Activated T-cell treated with anti-CD3 and anti-CD28 coated beads, Interleukin-2, amount 50 U/mL, for 72 hours (primary cell): ENCODE measurements at regions not wholly inside any gene's neighbourhood (a gene's known extent, or its start where the extent isn't known, plus 50 kb on each side); places are given as distances from the start of the nearest gene placed in this dataset.

Source experiments
- ATAC-seq, 2 donors: fragments of 150-1000 bp; cut with Tn5 transposase; replicated peaks in 1 of 2; 2 replicates each; pipeline ENCODE4 v1.10.0; 2021; ENCODE audit warnings: moderate library complexity in 2 of 2, mild to moderate bottlenecking in 1 of 2
- DNase-seq, 2 donors: peaks; one replicate each; pipeline ENCODE4 v3.0.0; 2021 to 2022; ENCODE audit warnings: mixed read lengths in 1 of 2
- H3K27ac Mint-ChIP-seq: one replicate; pipeline ENCODE4 v1.8.0; 2022; ENCODE audit warnings: mild to moderate bottlenecking, moderate library complexity, mixed read lengths
- H3K27me3 Mint-ChIP-seq: one replicate; pipeline ENCODE4 v1.8.0; 2022; ENCODE audit warnings: low read depth, mixed read lengths
- H3K36me3 Mint-ChIP-seq, 2 donors: one replicate each; pipeline ENCODE4 v1.8.0; 2022; ENCODE audit warnings: mixed read lengths in 2 of 2, mild to moderate bottlenecking in 1 of 2; ENCODE audit not compliant: insufficient read depth in 2 of 2
- H3K4me1 Mint-ChIP-seq: one replicate; pipeline ENCODE4 v1.8.0; 2022; ENCODE audit warnings: low read depth, mixed read lengths
- H3K4me3 Mint-ChIP-seq, 2 donors: one replicate each; pipeline ENCODE4 v1.8.0; 2022; ENCODE audit warnings: mild to moderate bottlenecking in 2 of 2, mixed read lengths in 2 of 2, moderate library complexity in 2 of 2
- H3K9me3 Mint-ChIP-seq, 2 donors: one replicate each; pipeline ENCODE4 v1.8.0; 2022; ENCODE audit warnings: mixed read lengths in 2 of 2

DNA sequence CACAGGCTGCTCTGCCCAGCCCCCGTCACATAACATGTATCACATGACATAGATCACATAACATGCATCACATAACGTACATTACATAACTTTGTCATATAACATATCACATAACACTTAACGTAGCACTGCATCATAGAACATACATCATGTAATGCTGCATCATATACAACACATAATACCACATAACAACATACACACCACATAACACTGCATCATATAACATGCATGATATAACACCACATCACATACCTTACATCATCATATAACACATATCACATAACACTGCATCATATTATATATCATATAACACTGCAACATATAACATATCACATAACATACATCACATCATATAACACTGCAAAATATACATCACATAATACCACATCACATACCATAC is 83.8 kb downstream of the AXIN2 start:
- Mint-ChIP-seq H3K27ac (no peak overlapping the region), H3K4me3 (no peak overlapping the region), H3K27me3 (peaks cover 6% of the 10 kb centered on the region), H3K36me3 (no peaks in the 10 kb centered on the region), H3K9me3 (peaks cover 0 to 1% of the 10 kb centered on the region in 2 donors), H3K4me1 (no peaks in the 10 kb centered on the region)
- ATAC-seq (no peak), DNase-seq (no peak)

DNA sequence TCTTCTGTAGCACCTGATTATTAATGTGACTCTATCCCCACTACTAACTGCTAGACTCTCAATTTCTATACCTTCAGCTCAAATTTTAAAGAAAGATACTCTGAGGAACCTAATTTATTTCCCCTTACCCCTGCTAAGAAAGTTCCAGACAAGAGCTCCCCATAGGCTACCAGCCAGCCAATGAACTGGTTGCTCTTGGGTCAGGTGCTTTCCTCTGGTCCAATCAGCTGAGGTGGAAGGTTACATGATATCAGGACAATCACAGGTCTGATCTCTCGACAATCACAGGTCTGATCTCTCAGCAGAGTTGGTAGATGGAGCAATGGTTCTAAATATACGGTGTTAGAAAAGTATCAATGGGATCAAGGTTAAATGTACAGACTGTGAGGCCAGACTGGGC is 86.8 kb downstream of the AXIN2 start:
- DNase-seq (no peak), ATAC-seq (no peak)

DNA sequence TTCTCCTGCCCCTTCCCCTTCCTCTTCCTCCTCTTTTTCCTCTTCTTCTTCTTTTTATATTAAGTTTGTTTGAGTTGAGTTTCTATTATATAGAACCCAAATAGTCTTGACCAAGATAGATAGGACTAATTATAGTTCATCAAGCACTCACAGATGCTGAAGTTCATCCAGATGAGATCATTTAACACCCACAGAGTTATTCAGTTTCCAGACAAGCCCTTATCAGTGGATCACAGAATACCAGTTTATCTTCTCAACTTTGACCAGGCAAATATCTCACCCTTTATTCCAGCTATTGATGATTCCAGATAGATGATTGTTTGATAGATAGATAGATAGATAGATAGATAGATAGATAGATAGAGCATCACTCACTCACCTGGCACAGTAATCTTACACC is 87.5 kb downstream of the AXIN2 start:
- no peaks in the 10 kb centered on the region for H3K36me3 Mint-ChIP-seq
- no peaks in the 10 kb centered on the region for H3K4me1 Mint-ChIP-seq
- DNase-seq: no peak
- H3K27me3 Mint-ChIP-seq: peaks cover 6% of the 10 kb centered on the region
- H3K27ac Mint-ChIP-seq: no peak overlapping the region
- H3K4me3 Mint-ChIP-seq: no peak overlapping the region
- H3K9me3 Mint-ChIP-seq: peaks cover 0 to 1% of the 10 kb centered on the region in 2 donors
- ATAC-seq: no peak

More for the DNA sequence above, 86.8 kb downstream of the AXIN2 start:
- H3K36me3 Mint-ChIP-seq: no peaks in the 10 kb centered on the region
- H3K27me3 Mint-ChIP-seq: peaks cover 6% of the 10 kb centered on the region
- peaks cover 0 to 1% of the 10 kb centered on the region in 2 donors for H3K9me3 Mint-ChIP-seq
- no peaks in the 10 kb centered on the region for H3K4me1 Mint-ChIP-seq
- no peak overlapping the region for H3K27ac Mint-ChIP-seq
- no peak overlapping the region for H3K4me3 Mint-ChIP-seq

DNA sequence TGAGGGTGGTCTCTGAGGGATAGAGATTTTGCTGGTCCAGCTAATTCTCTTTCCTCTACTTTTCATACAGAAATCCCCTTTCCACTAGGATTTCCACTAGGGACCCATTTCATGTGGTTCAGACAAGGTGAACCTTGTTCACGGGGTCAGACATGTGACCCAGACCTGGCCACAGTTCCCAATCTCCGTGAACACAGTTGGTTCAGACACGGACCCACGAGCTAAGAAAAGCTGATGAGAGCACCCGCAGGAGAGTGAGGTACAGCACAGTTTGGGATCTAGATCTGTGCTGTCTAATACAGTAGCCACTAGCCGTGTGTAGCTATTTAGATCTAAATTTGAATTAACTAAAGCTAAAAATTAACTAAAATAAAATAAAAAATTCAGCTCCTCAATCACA is 88.1 kb downstream of the AXIN2 start:
- no peak for ATAC-seq
- Mint-ChIP-seq H3K36me3 (no peaks in the 10 kb centered on the region), H3K27me3 (peaks cover 6% of the 10 kb centered on the region), H3K9me3 (peaks cover 0 to 1% of the 10 kb centered on the region in 2 donors), H3K4me3 (no peak overlapping the region), H3K4me1 (no peaks in the 10 kb centered on the region), H3K27ac (no peak overlapping the region)
- DNase-seq: no peak

DNA sequence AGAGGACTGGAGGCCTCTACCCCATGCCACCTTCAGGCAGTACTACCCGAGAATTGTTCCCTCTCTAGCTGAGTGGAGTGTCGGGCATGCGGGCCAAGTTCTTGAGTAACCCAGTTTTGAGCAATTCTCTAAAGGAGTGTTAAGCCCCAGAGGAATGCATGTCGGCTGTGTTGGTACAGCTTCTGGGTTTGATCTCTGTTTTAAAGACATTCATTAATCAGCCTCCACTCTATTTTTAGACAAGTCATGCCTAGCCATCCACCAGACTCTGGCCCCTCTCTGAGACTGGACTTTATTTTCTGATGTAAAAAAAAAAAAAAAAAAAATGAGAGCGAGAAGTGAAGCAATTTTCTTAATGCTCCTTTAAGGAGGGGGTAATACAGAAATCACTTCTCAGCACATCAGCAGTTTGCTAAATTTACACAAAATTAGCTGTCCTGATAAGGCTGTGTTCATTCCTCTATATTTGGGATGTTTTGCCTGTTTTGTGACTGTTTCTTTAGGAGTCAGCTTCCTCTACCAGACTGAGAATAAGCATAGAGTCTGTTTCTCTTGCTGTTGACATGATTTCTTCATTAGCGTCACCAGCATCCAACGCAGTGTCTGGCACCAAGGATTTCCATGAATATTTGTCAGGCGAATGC is 88.7 kb downstream of the AXIN2 start:
- Mint-ChIP-seq H3K4me3 (no peak overlapping the region), H3K36me3 (no peaks in the 10 kb centered on the region), H3K9me3 (peaks cover 0 to 1% of the 10 kb centered on the region in 2 donors), H3K27me3 (peaks cover 6% of the 10 kb centered on the region), H3K27ac (no peak overlapping the region), H3K4me1 (no peaks in the 10 kb centered on the region)
- no peak for DNase-seq
- ATAC-seq: no peak

DNA sequence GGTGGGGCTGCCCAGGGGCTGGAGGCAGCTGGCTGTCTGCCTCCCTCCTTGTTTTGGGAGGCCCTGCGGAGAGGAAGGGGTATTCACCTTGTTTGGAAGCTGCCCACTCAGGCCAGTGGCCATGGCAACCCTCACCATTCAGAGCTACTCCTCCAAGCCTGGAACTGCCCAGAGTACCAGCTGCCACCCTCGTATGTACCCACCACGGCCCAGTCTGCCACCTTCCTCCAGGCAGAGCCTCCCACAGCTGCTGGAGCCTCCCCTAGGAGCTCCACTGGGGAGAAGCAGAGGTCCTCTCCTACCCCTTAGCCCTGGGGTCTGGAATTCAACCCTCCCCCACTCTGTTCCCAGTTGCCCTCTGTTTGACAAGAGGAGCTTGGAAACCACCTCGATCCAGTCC is 90.7 kb downstream of the AXIN2 start:
- H3K4me1 Mint-ChIP-seq: no peaks in the 10 kb centered on the region
- no peak overlapping the region for H3K4me3 Mint-ChIP-seq
- no peak overlapping the region for H3K27ac Mint-ChIP-seq
- H3K9me3 Mint-ChIP-seq: peaks cover 0 to 3% of the 10 kb centered on the region in 2 donors
- no peak for DNase-seq
- H3K36me3 Mint-ChIP-seq: no peaks in the 10 kb centered on the region
- H3K27me3 Mint-ChIP-seq: peaks cover 6% of the 10 kb centered on the region
- ATAC-seq: no peak

DNA sequence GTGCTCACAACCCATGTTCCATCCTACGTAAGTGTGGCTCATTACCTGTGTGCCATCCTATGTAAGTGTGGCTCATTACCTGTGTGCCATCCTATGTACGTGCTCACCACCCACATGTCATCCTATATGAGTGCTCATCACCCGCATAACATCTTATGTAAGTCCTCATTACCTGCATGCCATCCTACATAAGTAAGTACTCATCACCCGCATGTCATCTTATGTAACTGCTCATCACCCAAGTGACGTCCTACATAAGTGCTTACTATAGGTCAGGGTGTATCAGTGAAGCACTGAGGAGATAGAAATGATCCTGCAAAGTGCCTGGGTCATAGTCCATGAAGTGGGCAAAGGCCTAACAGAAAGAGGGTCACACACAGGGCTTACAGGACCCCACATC is 93.1 kb downstream of the AXIN2 start:
- ATAC-seq (no peak), DNase-seq (no peak)
- H3K9me3 Mint-ChIP-seq: peaks cover 0 to 1% of the 10 kb centered on the region in 2 donors
- H3K4me1 Mint-ChIP-seq: no peaks in the 10 kb centered on the region
- H3K27me3 Mint-ChIP-seq: no peaks in the 10 kb centered on the region
- H3K4me3 Mint-ChIP-seq: no peak overlapping the region
- no peak overlapping the region for H3K27ac Mint-ChIP-seq
- H3K36me3 Mint-ChIP-seq: no peaks in the 10 kb centered on the region

DNA sequence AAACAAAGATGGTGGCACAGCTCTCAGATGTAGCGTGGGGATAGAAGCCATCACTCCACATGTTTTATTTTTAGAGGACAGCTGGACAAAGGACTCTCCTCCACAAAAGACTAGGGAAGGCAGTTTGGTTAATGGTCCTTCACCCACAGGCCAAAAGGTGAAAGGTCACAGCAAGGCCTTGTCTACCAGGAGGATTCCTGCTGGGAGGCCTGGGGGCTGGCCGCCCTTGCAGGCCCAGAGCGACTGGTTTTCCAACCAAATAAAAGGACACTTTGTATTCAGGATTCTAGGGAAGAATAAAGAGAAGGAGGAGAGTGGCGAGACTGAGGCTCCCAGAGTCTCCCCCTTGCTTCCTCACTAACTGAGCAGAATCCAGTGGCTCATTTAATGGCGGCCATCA is 94.3 kb downstream of the AXIN2 start:
- ATAC-seq (no peak), DNase-seq (no peak)
- Mint-ChIP-seq H3K36me3 (no peaks in the 10 kb centered on the region), H3K27me3 (no peaks in the 10 kb centered on the region), H3K4me1 (no peaks in the 10 kb centered on the region), H3K9me3 (peaks cover 0 to 1% of the 10 kb centered on the region in 2 donors), H3K4me3 (no peak overlapping the region), H3K27ac (no peak overlapping the region)

DNA sequence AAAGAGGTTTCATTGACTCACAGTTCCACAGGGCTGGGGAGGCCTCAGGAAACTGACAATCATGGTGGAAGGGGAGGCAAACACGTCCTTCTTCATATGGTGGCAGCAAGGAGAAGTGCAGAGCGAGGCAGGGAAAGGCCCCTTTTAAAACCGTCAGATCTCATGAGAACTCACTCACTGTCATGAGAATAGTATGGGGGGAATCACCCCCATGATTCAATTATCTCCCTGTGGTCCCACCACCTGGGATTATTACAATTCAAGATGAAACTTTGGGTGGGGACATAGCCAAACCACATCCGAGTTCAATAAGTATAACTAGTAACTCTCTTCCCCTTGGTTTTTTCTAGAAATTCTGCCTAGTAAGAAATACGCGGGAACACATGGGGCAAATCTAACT is 94.9 kb downstream of the AXIN2 start:
- Mint-ChIP-seq H3K36me3 (no peaks in the 10 kb centered on the region), H3K4me3 (no peak overlapping the region), H3K27me3 (no peaks in the 10 kb centered on the region), H3K4me1 (no peaks in the 10 kb centered on the region), H3K9me3 (peaks cover 0 to 1% of the 10 kb centered on the region in 2 donors), H3K27ac (no peak overlapping the region)
- DNase-seq (no peak), ATAC-seq (peak in 1 of 2 donors; percentile 36)

DNA sequence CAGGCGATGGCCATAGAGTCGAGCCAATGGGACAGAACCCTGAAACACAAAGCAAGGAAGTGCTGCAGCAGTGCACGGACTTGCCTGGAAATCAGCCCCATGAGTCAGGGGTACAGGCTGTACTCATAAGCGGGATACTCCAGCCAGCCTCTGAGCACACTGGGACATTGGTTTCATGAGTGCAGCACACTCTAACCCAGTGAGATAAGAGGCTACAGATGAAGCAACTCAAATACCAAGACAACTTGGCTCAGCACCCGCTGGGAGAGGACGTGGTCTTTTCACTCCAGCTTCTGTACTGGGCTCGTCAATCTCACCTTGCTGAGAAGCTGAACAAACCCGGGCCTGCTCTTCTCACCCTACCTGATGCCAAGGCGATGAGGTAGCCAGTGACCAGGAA is 98.2 kb downstream of the AXIN2 start:
- DNase-seq: no peak
- no peaks in the 10 kb centered on the region for H3K36me3 Mint-ChIP-seq
- ATAC-seq: no peak
- H3K4me1 Mint-ChIP-seq: no peaks in the 10 kb centered on the region
- no peaks in the 10 kb centered on the region for H3K27me3 Mint-ChIP-seq
- no peak overlapping the region for H3K27ac Mint-ChIP-seq
- no peak overlapping the region for H3K4me3 Mint-ChIP-seq
- H3K9me3 Mint-ChIP-seq: peaks cover 0 to 1% of the 10 kb centered on the region in 2 donors

DNA sequence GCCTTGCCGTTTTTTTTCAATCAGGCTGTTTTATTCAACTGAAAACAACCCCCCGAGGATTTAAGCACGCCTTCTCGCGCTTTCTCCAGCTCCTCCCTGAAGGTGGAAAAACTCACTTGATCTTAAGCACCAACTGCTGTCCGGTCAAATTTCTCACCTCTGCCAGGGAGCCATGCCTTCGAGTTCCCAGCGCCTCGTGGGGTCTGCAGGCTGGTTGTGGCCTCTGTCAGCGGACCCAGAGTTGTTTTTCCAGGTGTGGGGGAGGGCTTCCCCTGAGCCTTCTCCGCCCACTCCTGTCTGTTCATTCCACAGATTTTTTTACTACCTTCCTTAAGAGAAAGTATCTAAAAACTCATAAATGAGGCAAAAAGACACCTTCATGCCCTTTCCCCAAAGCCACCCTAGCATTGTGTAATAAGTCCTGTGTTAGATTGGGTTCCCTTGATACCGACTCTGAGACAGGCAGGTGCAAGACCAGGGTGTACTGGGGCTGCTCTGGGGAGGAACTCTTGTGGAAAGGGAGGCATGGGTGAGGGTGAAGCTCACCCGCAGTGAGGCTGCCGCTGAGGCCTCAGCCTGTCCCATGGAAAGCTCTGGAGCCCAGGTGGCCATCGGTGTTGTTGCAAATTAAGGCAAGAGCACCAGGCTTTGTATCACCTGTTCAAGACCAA is 101.6 kb downstream of the AXIN2 start:
- Mint-ChIP-seq H3K36me3 (no peaks in the 10 kb centered on the region), H3K9me3 (no peaks in the 10 kb centered on the region), H3K4me1 (no peaks in the 10 kb centered on the region), H3K27ac (no peak overlapping the region), H3K4me3 (no peak overlapping the region), H3K27me3 (no peaks in the 10 kb centered on the region)
- no peak for DNase-seq
- ATAC-seq: no peak

DNA sequence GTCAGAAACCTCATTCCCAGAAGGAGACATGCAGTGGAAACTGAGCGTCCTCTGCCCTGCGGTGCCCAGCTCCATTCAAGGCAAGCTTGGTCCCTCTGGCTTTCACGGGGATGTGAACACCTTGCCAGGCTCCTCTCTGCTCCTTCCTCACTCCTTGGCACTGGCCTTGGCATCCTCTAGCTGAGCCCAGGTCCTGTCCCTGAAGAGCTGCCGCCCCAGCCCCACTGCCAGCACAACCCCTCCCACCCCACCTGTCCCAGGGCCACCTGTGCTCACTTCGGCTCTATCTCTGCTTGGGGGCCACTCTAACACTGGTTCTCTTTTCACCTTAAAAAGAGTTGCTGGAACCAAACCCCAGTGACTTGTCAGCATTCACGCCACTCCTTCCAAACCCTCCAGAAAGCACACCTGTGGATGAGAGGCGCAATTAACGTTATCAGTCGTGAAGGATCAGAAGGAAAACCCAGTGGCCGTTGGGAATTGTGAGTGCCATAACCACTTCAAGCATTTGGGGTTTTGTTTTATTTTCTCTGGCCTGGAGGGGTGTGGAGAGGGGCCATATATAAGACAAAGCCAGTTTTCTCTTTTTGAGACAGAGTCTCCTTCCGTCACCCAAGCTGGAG is 103.7 kb downstream of the AXIN2 start:
- no peaks in the 10 kb centered on the region for H3K9me3 Mint-ChIP-seq
- H3K27ac Mint-ChIP-seq: no peak overlapping the region
- H3K4me1 Mint-ChIP-seq: no peaks in the 10 kb centered on the region
- H3K27me3 Mint-ChIP-seq: no peaks in the 10 kb centered on the region
- ATAC-seq (no peak), DNase-seq (no peak)
- no peaks in the 10 kb centered on the region for H3K36me3 Mint-ChIP-seq
- H3K4me3 Mint-ChIP-seq: no peak overlapping the region

DNA sequence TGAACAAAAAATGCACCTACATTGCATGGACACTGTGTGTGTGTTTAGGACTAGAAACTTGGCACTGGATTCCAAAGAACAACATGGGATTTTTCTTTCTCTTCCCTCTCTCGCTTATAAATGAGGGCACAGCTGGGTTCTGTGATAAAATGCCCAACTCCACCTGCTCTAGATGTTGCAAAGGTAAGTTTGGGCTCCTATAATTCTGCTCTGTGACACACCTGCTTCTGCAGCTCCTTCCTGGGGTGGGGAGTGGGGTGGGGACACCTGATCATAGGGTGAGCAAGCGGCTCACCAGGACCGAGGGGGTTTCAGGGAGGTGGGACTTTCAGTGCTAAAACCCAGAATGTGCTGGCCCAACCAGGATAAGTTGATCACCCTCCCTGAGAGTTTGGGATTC is 104.3 kb downstream of the AXIN2 start:
- Mint-ChIP-seq H3K4me3 (no peak overlapping the region), H3K4me1 (no peaks in the 10 kb centered on the region), H3K36me3 (no peaks in the 10 kb centered on the region), H3K9me3 (peaks cover 0 to under 1% of the 10 kb centered on the region in 2 donors), H3K27me3 (no peaks in the 10 kb centered on the region), H3K27ac (no peak overlapping the region)
- DNase-seq (no peak), ATAC-seq (no peak)
